Neuronal stem cell (in vitro differentiated cells): ENCODE measurements at regions not wholly inside any gene's neighbourhood (a gene's known extent, or its start where the extent isn't known, plus 50 kb on each side); places are given as distances from the start of the nearest gene placed in this dataset.

Experiments
- DNase-seq: peaks from one replicate; pipeline ENCODE4 v3.0.0-alpha.2; 2013; ENCODE audit warnings: low spot score
- H2AFZ ChIP-seq: one replicate; pipeline ENCODE4 v1.6.1; 2013; ENCODE audit warnings: mild to moderate bottlenecking, low read length, inconsistent platforms
- H2AK5ac ChIP-seq: 2 replicates; pipeline ENCODE4 v1.6.1; 2013; ENCODE audit warnings: low read depth, mild to moderate bottlenecking, inconsistent platforms, low read length, moderate library complexity, mixed read lengths
- H2BK120ac ChIP-seq: 2 replicates; pipeline ENCODE4 v1.6.1; 2013; ENCODE audit warnings: low read depth, mild to moderate bottlenecking, inconsistent platforms, low read length, moderate library complexity, mixed read lengths
- H2BK12ac ChIP-seq: one replicate; pipeline ENCODE4 v1.6.1; 2013; ENCODE audit warnings: low read length, inconsistent platforms
- H2BK15ac ChIP-seq: 2 replicates; pipeline ENCODE4 v1.6.1; 2013; ENCODE audit warnings: mild to moderate bottlenecking, low read length, inconsistent platforms, mixed read lengths
- H2BK5ac ChIP-seq: one replicate; pipeline ENCODE4 v1.6.1; 2013; ENCODE audit warnings: inconsistent platforms, mild to moderate bottlenecking, low read length, moderate library complexity
- H3K14ac ChIP-seq: one replicate; pipeline ENCODE4 v1.6.1; 2013; ENCODE audit warnings: low read length, inconsistent platforms
- H3K18ac ChIP-seq: 2 replicates; pipeline ENCODE4 v1.6.1; 2013; ENCODE audit warnings: low read length, inconsistent platforms
- H3K23ac ChIP-seq: 2 replicates; pipeline ENCODE4 v1.6.1; 2013; ENCODE audit warnings: low read depth, mild to moderate bottlenecking, mixed read lengths, low read length, inconsistent platforms; ENCODE audit not compliant: poor library complexity
- H3K27ac ChIP-seq: replicated peaks from 3 replicates; pipeline ENCODE4 v1.5.1; 2013; ENCODE audit warnings: low read length, inconsistent platforms
- H3K27me3 ChIP-seq, 3 experiments: 2 replicates each; pipeline ENCODE4 v1.6.1; 2013; ENCODE audit warnings: low read length in 3 of 3, mild to moderate bottlenecking in 2 of 3, inconsistent platforms in 1 of 3, low read depth in 1 of 3, mixed read lengths in 1 of 3, moderate library complexity in 1 of 3; ENCODE audit not compliant: control insufficient read depth in 3 of 3, insufficient read depth in 3 of 3
- H3K36me3 ChIP-seq, 2 donors: replicated peaks in 1 of 2; 2 replicates each; pipeline ENCODE4 v1.6.1; 2013; ENCODE audit warnings: low read length in 2 of 2; ENCODE audit not compliant: control insufficient read depth in 2 of 2, insufficient read depth in 2 of 2
- H3K4ac ChIP-seq: 2 replicates; pipeline ENCODE4 v1.6.1; 2013; ENCODE audit warnings: inconsistent platforms, mild to moderate bottlenecking, low read length, moderate library complexity
- H3K4me1 ChIP-seq, 2 donors: 1 replicate in 1 of 2; 2 replicates in 1 of 2; pipeline ENCODE4 v1.6.1; 2013; ENCODE audit warnings: low read length in 2 of 2, low read depth in 1 of 2; ENCODE audit not compliant: control insufficient read depth in 2 of 2, insufficient read depth in 1 of 2
- H3K4me2 ChIP-seq: one replicate; pipeline ENCODE4 v1.6.1; 2013; ENCODE audit warnings: mild to moderate bottlenecking, low read length, inconsistent platforms; ENCODE audit not compliant: insufficient read depth, poor library complexity, severe bottlenecking
- H3K4me3 ChIP-seq, 2 donors: 2 replicates each; pipeline ENCODE4 v1.5.1; 2013; ENCODE audit warnings: low read length in 2 of 2, mild to moderate bottlenecking in 2 of 2, inconsistent platforms in 1 of 2, moderate library complexity in 1 of 2
- H3K79me1 ChIP-seq: one replicate; pipeline ENCODE4 v1.6.1; 2013; ENCODE audit warnings: low read depth, mild to moderate bottlenecking, inconsistent platforms, low read length, moderate library complexity
- H3K9ac ChIP-seq: one replicate; pipeline ENCODE4 v1.6.1; 2013; ENCODE audit warnings: mild to moderate bottlenecking, low read depth, low read length, inconsistent platforms; ENCODE audit not compliant: poor library complexity
- H3K9me3 ChIP-seq, 2 donors: replicated peaks in 1 of 2; 2 replicates each; pipeline versions ENCODE3 to v1.6.1; 2013; ENCODE audit warnings: low read length in 2 of 2, mild to moderate bottlenecking in 2 of 2, inconsistent platforms in 1 of 2, low read depth in 1 of 2, mixed read lengths in 1 of 2, moderate library complexity in 1 of 2; ENCODE audit not compliant: control insufficient read depth in 2 of 2, insufficient read depth in 1 of 2
- H4K8ac ChIP-seq: one replicate; pipeline ENCODE4 v1.6.1; 2013; ENCODE audit warnings: low read depth, mild to moderate bottlenecking, inconsistent platforms, low read length, moderate library complexity
- H4K91ac ChIP-seq: one replicate; pipeline ENCODE4 v1.6.1; 2013; ENCODE audit warnings: low read length, low read depth, mild to moderate bottlenecking, inconsistent platforms; ENCODE audit not compliant: poor library complexity
- WGBS, 2 donors: extraction: QIAGEN DNeasy Blood & Tissue Kit; methylation state at CpG; one replicate each; pipeline ENCODE4 v1.1.7; 2013; ENCODE audit warnings: missing lambda C conversion rate in 2 of 2, mixed read lengths in 1 of 2; ENCODE audit not compliant: insufficient read length in 2 of 2, insufficient replicate concordance in 1 of 2; ENCODE audit errors: extremely low coverage in 2 of 2; 5-methylcytosine and 5-hydroxymethylcytosine counted together

- H4K91ac ChIP-seq = no peak overlapping the region
- no CpG with 5 or more reads among the region's 2 CpGs for WGBS, 2 donors
- no peak overlapping the region for H3K4ac ChIP-seq
- no peaks in the 10 kb centered on the region for H3K4me1 ChIP-seq
- no peaks in the 10 kb centered on the region for H3K36me3 ChIP-seq
- H3K27me3 ChIP-seq = no peaks in the 10 kb centered on the region
- H3K79me1 ChIP-seq = no peaks in the 10 kb centered on the region
- no peak overlapping the region for H3K27ac ChIP-seq
- H3K23ac ChIP-seq = no peak overlapping the region
- no peak overlapping the region for H2BK12ac ChIP-seq
- no peak overlapping the region for H4K8ac ChIP-seq
- no peak overlapping the region for H2BK15ac ChIP-seq
- H3K4me3 ChIP-seq = no peak overlapping the region
- DNase-seq = no peak
- H3K4me2 ChIP-seq = no peak overlapping the region
- no peak overlapping the region for H2BK5ac ChIP-seq
- no peak overlapping the region for H3K14ac ChIP-seq
- no peak overlapping the region for H2BK120ac ChIP-seq
- no peaks in the 10 kb centered on the region for H3K9me3 ChIP-seq
- no peak overlapping the region for H3K18ac ChIP-seq
- no peak overlapping the region for H3K9ac ChIP-seq
- no peak overlapping the region for H2AK5ac ChIP-seq
- H2AFZ ChIP-seq = no peak overlapping the region
Observed at GRCh38 chr9:10690546-10690945, 77.7 kb upstream of the PTPRD start.

- H3K4me1 ChIP-seq = no peaks in the 10 kb centered on the region
- no peak overlapping the region for H2BK120ac ChIP-seq
- no peaks in the 10 kb centered on the region for H3K27me3 ChIP-seq
- no peaks in the 10 kb centered on the region for H3K9me3 ChIP-seq
- no peak overlapping the region for H3K23ac ChIP-seq
- H3K18ac ChIP-seq = no peak overlapping the region
- no peaks in the 10 kb centered on the region for H3K79me1 ChIP-seq
- no peaks in the 10 kb centered on the region for H3K36me3 ChIP-seq
- H3K4me3 ChIP-seq = no peak overlapping the region
- H4K91ac ChIP-seq = no peak overlapping the region
- no peak overlapping the region for H2BK15ac ChIP-seq
- no peak overlapping the region for H4K8ac ChIP-seq
- no peak overlapping the region for H3K9ac ChIP-seq
- H2AFZ ChIP-seq = no peak overlapping the region
- no peak overlapping the region for H3K4ac ChIP-seq
- WGBS, 2 donors = no CpG with 5 or more reads among the region's 3 CpGs
- no peak overlapping the region for H2AK5ac ChIP-seq
- H3K14ac ChIP-seq = no peak overlapping the region
- H3K27ac ChIP-seq = no peak overlapping the region
- DNase-seq = no peak
- no peak overlapping the region for H2BK12ac ChIP-seq
- H2BK5ac ChIP-seq = no peak overlapping the region
- no peak overlapping the region for H3K4me2 ChIP-seq
Observed at GRCh38 chr9:10697044-10697443, 84.2 kb upstream of the PTPRD start.

- no peak overlapping the region for H2BK5ac ChIP-seq
- H3K4ac ChIP-seq = no peak overlapping the region
- H3K14ac ChIP-seq = no peak overlapping the region
- H3K18ac ChIP-seq = no peak overlapping the region
- H3K27me3 ChIP-seq = no peaks in the 10 kb centered on the region
- H2BK15ac ChIP-seq = no peak overlapping the region
- H3K79me1 ChIP-seq = no peaks in the 10 kb centered on the region
- no peak overlapping the region for H3K27ac ChIP-seq
- no peak for DNase-seq
- no peak overlapping the region for H4K8ac ChIP-seq
- H3K4me2 ChIP-seq = no peak overlapping the region
- H4K91ac ChIP-seq = no peak overlapping the region
- no peaks in the 10 kb centered on the region for H3K36me3 ChIP-seq
- no peak overlapping the region for H2AFZ ChIP-seq
- H3K23ac ChIP-seq = no peak overlapping the region
- H3K9me3 ChIP-seq = no peaks in the 10 kb centered on the region
- H2BK120ac ChIP-seq = no peak overlapping the region
- H3K4me1 ChIP-seq = no peaks in the 10 kb centered on the region
- no peak overlapping the region for H2AK5ac ChIP-seq
- no peak overlapping the region for H3K9ac ChIP-seq
- H3K4me3 ChIP-seq = no peak overlapping the region
- H2BK12ac ChIP-seq = no peak overlapping the region
Observed at GRCh38 chr9:10700291-10700690, 87.5 kb upstream of the PTPRD start.

GRCh38 chr9:10700915-10701314 is 88.1 kb upstream of the PTPRD start:
- H3K27me3 ChIP-seq = no peaks in the 10 kb centered on the region
- H2AK5ac ChIP-seq = no peak overlapping the region
- H4K8ac ChIP-seq = no peak overlapping the region
- no peak overlapping the region for H4K91ac ChIP-seq
- no peaks in the 10 kb centered on the region for H3K79me1 ChIP-seq
- H3K23ac ChIP-seq = no peak overlapping the region
- no peak overlapping the region for H3K4me2 ChIP-seq
- H2AFZ ChIP-seq = no peak overlapping the region
- no peak overlapping the region for H3K18ac ChIP-seq
- no peaks in the 10 kb centered on the region for H3K9me3 ChIP-seq
- no peaks in the 10 kb centered on the region for H3K36me3 ChIP-seq
- no peak overlapping the region for H2BK15ac ChIP-seq
- DNase-seq = no peak
- no peak overlapping the region for H2BK12ac ChIP-seq
- no peak overlapping the region for H2BK5ac ChIP-seq
- H2BK120ac ChIP-seq = no peak overlapping the region
- no peak overlapping the region for H3K14ac ChIP-seq
- no peaks in the 10 kb centered on the region for H3K4me1 ChIP-seq
- WGBS, 2 donors = no CpG with 5 or more reads among the region's 3 CpGs
- no peak overlapping the region for H3K4ac ChIP-seq
- no peak overlapping the region for H3K4me3 ChIP-seq
- H3K9ac ChIP-seq = no peak overlapping the region
- H3K27ac ChIP-seq = no peak overlapping the region
